HEK293 (cell line): ENCODE measurements at regions not wholly inside any gene's neighbourhood (a gene's known extent, or its start where the extent isn't known, plus 50 kb on each side); places are given as distances from the start of the nearest gene placed in this dataset.

Source experiments
- CTCF ChIA-PET: fragments of 350-600 bp; formaldehyde crosslinking; extraction: SDS; loops from one replicate; lab custom pipeline; 2021; ENCODE audit warnings: antibody characterized with exemption; lab: Yijun Ruan, JAX
- POLR2A ChIA-PET: fragments of 300-600 bp; formaldehyde crosslinking; extraction: SDS; loops from one replicate; lab custom pipeline; 2020; ENCODE audit warnings: antibody characterized with exemption, inconsistent platforms; lab: Yijun Ruan, JAX
- H3K27ac ChIP-seq: fragments of 200-500 bp; sonication (Bioruptor generic); 2 replicates; pipeline ENCODE4 v1.5.1; 2014; ENCODE audit warnings: low read depth, low read length, control low read depth, inconsistent platforms; ENCODE audit errors: extremely low read depth
- H3K36me3 ChIP-seq, 2 experiments: fragments of 200-500 bp in 1 of 2; sonication (Bioruptor generic) in 1 of 2; 1 replicate in 1 of 2; 2 replicates in 1 of 2; pipeline ENCODE4 v1.5.1; 2014 to 2017; ENCODE audit warnings: inconsistent platforms in 2 of 2, low read length in 2 of 2; ENCODE audit not compliant: control insufficient read depth in 2 of 2, insufficient read depth in 1 of 2
- H3K4me1 ChIP-seq: fragments of 200-500 bp; sonication (Bioruptor generic); 2 replicates; pipeline ENCODE4 v1.5.1; 2014; ENCODE audit warnings: mild to moderate bottlenecking, low read length, inconsistent platforms; ENCODE audit not compliant: control insufficient read depth, insufficient read depth
- H3K4me3 ChIP-seq: 2 replicates; pipeline ENCODE4 v1.5.1; 2011; ENCODE audit warnings: low read depth, mild to moderate bottlenecking, control low read depth, low read length, moderate library complexity
- H3K9me3 ChIP-seq: fragments of 200-500 bp; sonication (Bioruptor generic); 2 replicates; pipeline ENCODE4 v1.5.1; 2014; ENCODE audit warnings: low read depth, low read length, inconsistent platforms; ENCODE audit not compliant: control insufficient read depth, insufficient read depth
- KLF8 ChIP-seq: fragments of 450-650 bp; formaldehyde crosslinking; IDR thresholded peaks from 2 replicates; pipeline ENCODE4 v1.5.1; 2016; ENCODE audit warnings: missing biosample characterization, missing genetic modification characterization
- PATZ1 ChIP-seq: fragments of 450-650 bp; formaldehyde crosslinking; IDR thresholded peaks from 2 replicates; pipeline ENCODE4 v1.5.1; 2016; ENCODE audit warnings: missing biosample characterization, missing genetic modification characterization
- PRDM1 ChIP-seq: fragments of 450-650 bp; formaldehyde crosslinking; IDR thresholded peaks from 2 replicates; pipeline ENCODE4; 2016; ENCODE audit warnings: missing biosample characterization, missing genetic modification characterization
- ZEB2 ChIP-seq: fragments of 450-650 bp; formaldehyde crosslinking; IDR thresholded peaks from 2 replicates; pipeline ENCODE4 v1.5.1; 2016; ENCODE audit warnings: missing biosample characterization, missing genetic modification characterization
- ZFP69B ChIP-seq: fragments of 450-650 bp; formaldehyde crosslinking; IDR thresholded peaks from 2 replicates; pipeline ENCODE4 v1.5.1; 2016; ENCODE audit warnings: missing biosample characterization, missing genetic modification characterization
- ZNF114 ChIP-seq: fragments of 450-650 bp; formaldehyde crosslinking; IDR thresholded peaks from 2 replicates; pipeline ENCODE4 v1.5.0; 2017; ENCODE audit warnings: missing biosample characterization, missing genetic modification characterization
- ZNF138 ChIP-seq: fragments of 450-650 bp; formaldehyde crosslinking; IDR thresholded peaks from 2 replicates; pipeline ENCODE4 v1.5.1; 2016; ENCODE audit warnings: missing biosample characterization, missing genetic modification characterization, borderline replicate concordance
- ZNF155 ChIP-seq: fragments of 450-650 bp; formaldehyde crosslinking; IDR thresholded peaks from 2 replicates; pipeline ENCODE4 v1.5.1; 2016; ENCODE audit warnings: missing biosample characterization, missing genetic modification characterization
- ZNF174 ChIP-seq: fragments of 450-650 bp; formaldehyde crosslinking; IDR thresholded peaks from 2 replicates; pipeline ENCODE4 v1.5.0; 2017; ENCODE audit warnings: missing biosample characterization, mild to moderate bottlenecking, missing genetic modification characterization
- ZNF175 ChIP-seq: fragments of 450-650 bp; formaldehyde crosslinking; IDR thresholded peaks from 2 replicates; pipeline ENCODE4 v1.5.1; 2016; ENCODE audit warnings: missing biosample characterization, missing genetic modification characterization
- ZNF19 ChIP-seq: fragments of 450-650 bp; formaldehyde crosslinking; IDR thresholded peaks from 2 replicates; pipeline ENCODE4; 2016; ENCODE audit warnings: missing biosample characterization, missing genetic modification characterization, low read depth
- ZNF214 ChIP-seq: fragments of 450-650 bp; formaldehyde crosslinking; IDR thresholded peaks from 2 replicates; pipeline ENCODE4 v1.5.1; 2017; ENCODE audit warnings: missing biosample characterization, mild to moderate bottlenecking, missing genetic modification characterization, borderline replicate concordance
- ZNF221 ChIP-seq: fragments of 450-650 bp; formaldehyde crosslinking; IDR thresholded peaks from 2 replicates; pipeline ENCODE4 v1.5.1; 2017; ENCODE audit warnings: missing biosample characterization, missing genetic modification characterization, borderline replicate concordance
- ZNF341 ChIP-seq: fragments of 450-650 bp; formaldehyde crosslinking; IDR thresholded peaks from 2 replicates; pipeline ENCODE4; 2016; ENCODE audit warnings: low read depth, missing biosample characterization, missing genetic modification characterization
- ZNF350 ChIP-seq: fragments of 450-650 bp; formaldehyde crosslinking; IDR thresholded peaks from 2 replicates; pipeline ENCODE4 v1.5.0; 2017; ENCODE audit warnings: missing biosample characterization, mild to moderate bottlenecking, missing genetic modification characterization
- ZNF354C ChIP-seq: fragments of 450-650 bp; formaldehyde crosslinking; IDR thresholded peaks from 2 replicates; pipeline ENCODE4 v1.5.1; 2016; ENCODE audit warnings: missing biosample characterization, missing genetic modification characterization, low read depth, borderline replicate concordance
- ZNF37A ChIP-seq: fragments of 450-650 bp; IDR thresholded peaks from 2 replicates; pipeline ENCODE4 v1.5.1; 2018; ENCODE audit warnings: missing biosample characterization, missing genetic modification characterization
- ZNF391 ChIP-seq: fragments of 450-650 bp; formaldehyde crosslinking; IDR thresholded peaks from 2 replicates; pipeline ENCODE4 v1.5.1; 2016; ENCODE audit warnings: low read depth, missing biosample characterization, missing genetic modification characterization, borderline replicate concordance
- ZNF398 ChIP-seq: fragments of 450-650 bp; formaldehyde crosslinking; IDR thresholded peaks from 2 replicates; pipeline ENCODE4 v1.5.1; 2017; ENCODE audit warnings: missing biosample characterization, missing genetic modification characterization
- ZNF433 ChIP-seq: fragments of 450-650 bp; formaldehyde crosslinking; IDR thresholded peaks from 2 replicates; pipeline ENCODE4 v1.5.1; 2016; ENCODE audit warnings: missing biosample characterization, missing genetic modification characterization, low read depth
- ZNF48 ChIP-seq: fragments of 450-650 bp; formaldehyde crosslinking; IDR thresholded peaks from 2 replicates; pipeline ENCODE4 v1.5.1; 2016; ENCODE audit warnings: missing biosample characterization, missing genetic modification characterization
- ZNF510 ChIP-seq: fragments of 450-650 bp; formaldehyde crosslinking; IDR thresholded peaks from 2 replicates; pipeline ENCODE4 v1.5.1; 2018; ENCODE audit warnings: mild to moderate bottlenecking, missing genetic modification characterization, missing biosample characterization; ENCODE audit not compliant: insufficient replicate concordance
- ZNF514 ChIP-seq: fragments of 450-650 bp; formaldehyde crosslinking; IDR thresholded peaks from 2 replicates; pipeline ENCODE4 v1.5.1; 2016; ENCODE audit warnings: missing biosample characterization, missing genetic modification characterization
- ZNF530 ChIP-seq: fragments of 450-650 bp; formaldehyde crosslinking; IDR thresholded peaks from 2 replicates; pipeline ENCODE4 v1.5.1; 2016; ENCODE audit warnings: low read depth, missing biosample characterization, missing genetic modification characterization
- ZNF544 ChIP-seq: fragments of 450-650 bp; formaldehyde crosslinking; IDR thresholded peaks from 2 replicates; pipeline ENCODE4 v1.5.0; 2017; ENCODE audit warnings: missing biosample characterization, missing genetic modification characterization
- ZNF585B ChIP-seq: fragments of 450-650 bp; formaldehyde crosslinking; IDR thresholded peaks from 2 replicates; pipeline ENCODE4 v1.5.1; 2016; ENCODE audit warnings: missing biosample characterization, missing genetic modification characterization
- ZNF596 ChIP-seq: fragments of 450-650 bp; IDR thresholded peaks from 2 replicates; pipeline ENCODE4 v1.5.0; 2018; ENCODE audit warnings: missing biosample characterization, mild to moderate bottlenecking, missing genetic modification characterization, moderate library complexity
- ZNF626 ChIP-seq: fragments of 450-650 bp; sonication (Bioruptor Pico); formaldehyde crosslinking; IDR thresholded peaks from 2 replicates; pipeline ENCODE4 v1.5.1; 2018; ENCODE audit warnings: missing biosample characterization, missing genetic modification characterization, inconsistent platforms
- ZNF660 ChIP-seq: fragments of 450-650 bp; IDR thresholded peaks from 2 replicates; pipeline ENCODE4 v1.5.1; 2018; ENCODE audit warnings: missing biosample characterization, mild to moderate bottlenecking, missing genetic modification characterization
- ZXDB ChIP-seq: fragments of 450-650 bp; formaldehyde crosslinking; IDR thresholded peaks from 2 replicates; pipeline ENCODE4 v1.5.1; 2016; ENCODE audit warnings: missing biosample characterization, missing genetic modification characterization

GRCh38 chr7:17719998-17720397 lies 220.3 kb downstream of the SNX13 start:
- H3K4me1 ChIP-seq, result no peaks in the 10 kb centered on the region
- no peak overlapping the region for H3K27ac ChIP-seq
- ChIA-PET POLR2A (interaction anchor here (0.6 kb wide), 1 partner anchor 422 kb away, joined by 3 read pairs; no protein-coding TSS in a partner anchor), CTCF (no interaction called here)
- no peaks in the 10 kb centered on the region for H3K36me3 ChIP-seq
- H3K9me3 ChIP-seq, result no peaks in the 10 kb centered on the region
- TF ChIP-seq ZXDB (tag by site-specific recombination) (no peak), ZNF214 (no peak), PRDM1 (tag by site-specific recombination) (no peak), ZNF585B (no peak), ZNF175 (tag by site-specific recombination) (no peak), ZNF596 (no peak), ZNF660 (tag by site-specific recombination) (no peak), PATZ1 (no peak), ZNF398 (tag by site-specific recombination) (no peak), ZNF37A (no peak), KLF8 (tag by site-specific recombination) (no peak), ZNF138 (tag by site-specific recombination) (no peak), ZNF350 (tag by site-specific recombination) (no peak), ZNF48 (tag by site-specific recombination) (no peak), ZNF341 (no peak)
- no peak overlapping the region for H3K4me3 ChIP-seq

DNA sequence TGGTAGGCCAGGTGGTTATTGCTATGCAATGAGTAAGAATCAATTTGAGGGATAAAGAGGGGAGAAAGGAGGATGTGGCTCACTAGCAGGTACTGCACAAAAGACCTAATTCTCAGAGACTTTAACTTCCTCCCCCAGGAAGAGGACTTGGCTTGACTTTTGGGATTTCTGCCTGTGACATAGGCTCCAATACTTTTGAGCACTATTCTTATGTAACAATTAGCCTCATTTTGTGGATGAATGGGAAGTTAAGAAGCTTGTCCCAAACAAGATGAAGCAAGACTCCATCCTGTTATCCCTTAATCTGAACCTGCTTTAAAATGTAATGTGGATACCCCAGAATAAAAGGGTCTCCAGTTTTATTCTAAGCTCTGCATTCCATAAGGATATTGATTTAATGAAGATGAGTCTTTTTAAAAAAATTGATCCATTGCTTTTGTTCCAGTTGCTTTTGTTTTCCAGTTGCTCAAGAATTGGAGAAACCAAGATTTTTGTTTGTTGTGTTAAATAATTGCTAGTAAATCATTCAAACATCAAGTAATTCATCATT lies 218.5 kb downstream of the SNX13 start:
- Histone ChIP-seq H3K4me3 (no peak overlapping the region), H3K4me1 (no peaks in the 10 kb centered on the region), H3K9me3 (no peaks in the 10 kb centered on the region), H3K36me3 (no peaks in the 10 kb centered on the region), H3K27ac (no peak overlapping the region)
- TF ChIP-seq ZFP69B (tag by site-specific recombination) (no peak), ZNF626 (tag by site-specific recombination) (no peak), ZNF354C (no peak), ZEB2 (tag by site-specific recombination) (no peak), ZNF155 (tag by site-specific recombination) (no peak)
- CTCF ChIA-PET, result interaction anchor here (1.2 to 1.3 kb wide), 2 partner anchors 71 to 631 kb away, joined by 3 read pairs; no protein-coding TSS in a partner anchor
- POLR2A ChIA-PET, result no interaction called here

DNA sequence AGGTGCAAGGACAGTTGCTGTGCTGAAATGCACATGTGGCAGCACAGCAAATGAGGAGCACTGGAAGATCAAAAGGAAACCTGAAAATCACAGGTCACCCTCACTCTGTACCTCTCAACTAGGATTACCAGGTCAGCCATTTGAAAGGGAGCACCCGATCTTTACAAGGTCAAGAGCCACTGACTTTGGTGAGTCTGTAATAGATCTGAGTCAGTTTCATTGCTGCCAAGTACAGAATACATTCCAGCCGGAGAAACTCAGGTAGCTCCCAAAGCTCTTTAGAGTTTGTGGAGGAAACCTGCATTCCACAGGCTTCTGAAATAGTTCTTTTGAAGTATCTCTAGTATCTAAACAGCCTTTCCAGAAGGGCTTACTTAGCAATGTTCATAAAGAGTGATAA lies 217.5 kb downstream of the SNX13 start:
- no peaks in the 10 kb centered on the region for H3K4me1 ChIP-seq
- no peaks in the 10 kb centered on the region for H3K9me3 ChIP-seq
- no peak overlapping the region for H3K4me3 ChIP-seq
- ChIA-PET POLR2A (no interaction called here), CTCF (interaction anchor here (1.3 kb wide), 1 partner anchor 630 kb away, joined by 3 read pairs; no protein-coding TSS in a partner anchor)
- H3K36me3 ChIP-seq, result no peaks in the 10 kb centered on the region
- no peak overlapping the region for H3K27ac ChIP-seq
- TF ChIP-seq ZNF433 (tag by site-specific recombination), result no peak
- TF ChIP-seq ZNF221 (tag by site-specific recombination), result no peak
- TF ChIP-seq ZNF174 (tag by site-specific recombination), result no peak
- TF ChIP-seq ZNF391 (tag by site-specific recombination), result no peak
- no peak for TF ChIP-seq ZNF19
- no peak for TF ChIP-seq ZNF114 (tag by site-specific recombination)
- TF ChIP-seq ZNF530, result no peak
- TF ChIP-seq ZNF510 (tag by site-specific recombination), result no peak
- TF ChIP-seq ZNF544 (tag by site-specific recombination), result no peak
- TF ChIP-seq ZNF514 (tag by site-specific recombination), result no peak
